HG02759 (cell line): ENCODE measurements at regions not wholly inside any gene's neighbourhood (a gene's known extent, or its start where the extent isn't known, plus 50 kb on each side); places are given as distances from the start of the nearest gene placed in this dataset.
A peak's percentile ranks its signal among the peaks of the same experiment; 100 is the strongest.
"Not testable (repeated sequence)": the region's sequence is repeated elsewhere in the genome, so short reads cannot be mapped to it uniquely, and the experiment has no call there.

Experiments used
- ATAC-seq: cut with Tn5 transposase; IDR thresholded peaks from one replicate; pipeline ENCODE4 v1.9.1; 2021; ENCODE audit warnings: mild to moderate bottlenecking, moderate library complexity; ENCODE audit not compliant: unreplicated experiment

DNA sequence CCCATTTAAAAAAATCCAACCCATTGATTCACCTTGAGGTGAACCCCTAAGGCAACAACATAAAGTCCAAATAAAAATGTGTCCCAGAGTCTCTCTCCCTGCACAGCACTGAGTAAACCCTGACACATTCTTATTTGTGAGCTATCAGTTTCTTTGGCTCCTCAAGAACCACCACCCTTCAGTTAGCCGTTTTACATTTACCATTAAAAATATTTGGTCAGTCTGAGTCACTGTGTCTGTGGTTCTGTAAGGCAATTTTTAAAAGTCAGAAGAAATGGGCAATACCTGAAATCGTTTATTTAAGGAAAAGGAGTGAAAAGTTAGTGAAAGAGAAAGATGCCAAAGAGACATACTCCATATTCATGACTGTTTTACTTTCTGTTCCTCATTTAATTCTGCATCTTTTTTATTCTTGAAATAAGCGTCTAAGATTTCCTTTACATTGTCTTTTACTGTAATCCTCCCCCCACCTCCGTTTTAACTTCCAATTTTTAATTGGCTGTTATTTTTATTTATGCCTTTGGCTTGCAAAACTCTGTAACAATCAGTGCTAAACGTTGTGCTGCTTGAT is 91.7 kb upstream of the IVNS1ABP start:
- ATAC-seq, result no peak

DNA sequence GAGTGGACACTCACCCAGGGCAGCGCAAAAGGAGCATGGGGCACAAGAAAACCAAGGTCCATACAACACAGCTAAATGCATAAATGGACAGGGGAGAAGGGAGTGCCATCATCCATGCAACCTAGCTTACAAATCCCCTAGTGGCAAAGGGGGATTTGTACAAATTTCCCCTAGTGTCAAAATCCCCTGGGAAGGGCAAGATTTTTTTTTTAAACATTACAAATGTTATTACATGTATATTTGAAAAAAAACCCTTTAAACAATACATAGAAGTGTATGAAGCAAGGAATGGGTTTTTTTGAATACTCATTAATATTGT is 89.6 kb upstream of the IVNS1ABP start:
- peak; percentile 41 for ATAC-seq

DNA sequence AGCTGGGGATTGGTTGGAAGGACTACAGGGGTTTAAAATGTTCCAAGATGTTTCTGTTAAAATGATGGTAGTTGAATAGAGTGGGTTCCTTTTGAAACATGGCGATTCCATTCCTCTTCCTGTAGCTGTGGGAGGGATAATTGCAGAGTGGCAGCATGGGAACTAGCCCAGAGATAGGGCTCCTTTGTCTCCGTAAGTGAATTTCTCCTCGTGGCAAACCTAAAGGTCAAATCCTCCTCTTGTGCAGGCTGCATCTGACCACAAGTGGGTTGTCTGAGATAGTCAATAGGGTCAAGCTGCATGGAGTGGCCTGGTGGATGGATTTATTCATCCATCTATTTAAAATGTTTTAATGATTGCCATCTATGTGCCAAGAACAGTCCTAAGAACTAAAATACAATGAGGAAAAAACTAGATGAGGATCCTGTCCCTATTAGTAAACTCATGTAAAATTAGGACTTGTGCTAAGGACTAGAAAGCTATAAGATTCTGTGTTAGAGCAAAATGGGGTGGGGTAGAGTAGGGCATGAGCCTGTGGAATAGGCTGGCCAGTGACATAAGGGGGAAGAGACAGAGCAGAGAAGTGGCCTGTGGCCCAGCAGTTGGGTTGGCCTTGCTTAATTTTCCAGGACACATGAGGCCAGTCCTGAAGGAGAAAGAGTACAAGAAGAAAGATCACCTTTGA is 89.1 kb upstream of the IVNS1ABP start:
- ATAC-seq, result peak; percentile 21

DNA sequence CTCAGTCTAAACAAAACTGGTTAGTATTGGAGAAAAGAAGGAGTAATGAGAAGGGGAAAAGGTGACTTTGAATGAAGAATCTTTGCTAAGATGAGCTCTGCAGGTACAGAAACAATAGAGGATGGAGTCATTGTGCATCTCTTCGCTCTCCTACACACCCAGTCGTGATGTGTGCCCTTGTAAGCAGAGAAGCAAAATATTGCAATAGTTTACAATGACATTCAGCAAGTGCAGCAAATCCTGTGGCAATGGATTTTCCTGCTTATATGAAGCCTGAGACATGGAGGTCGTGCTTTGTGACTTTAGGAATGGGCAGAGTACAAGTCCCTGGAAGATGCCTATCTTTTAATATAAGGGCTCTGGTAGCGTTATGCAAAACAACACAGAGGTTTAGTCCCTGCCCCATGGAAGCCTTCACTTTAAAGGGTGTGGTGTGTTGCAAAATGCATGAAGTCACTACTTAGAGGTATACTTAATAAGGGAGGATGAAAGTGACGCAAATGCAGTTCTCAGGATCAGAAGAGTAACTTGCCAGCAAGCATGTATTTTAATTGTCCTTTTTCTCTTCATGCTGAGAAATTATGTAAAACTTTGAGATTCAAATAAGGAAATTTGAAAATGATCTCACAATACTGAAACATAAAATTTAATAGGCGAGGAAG is 88.0 kb upstream of the IVNS1ABP start:
- ATAC-seq, result no peak

DNA sequence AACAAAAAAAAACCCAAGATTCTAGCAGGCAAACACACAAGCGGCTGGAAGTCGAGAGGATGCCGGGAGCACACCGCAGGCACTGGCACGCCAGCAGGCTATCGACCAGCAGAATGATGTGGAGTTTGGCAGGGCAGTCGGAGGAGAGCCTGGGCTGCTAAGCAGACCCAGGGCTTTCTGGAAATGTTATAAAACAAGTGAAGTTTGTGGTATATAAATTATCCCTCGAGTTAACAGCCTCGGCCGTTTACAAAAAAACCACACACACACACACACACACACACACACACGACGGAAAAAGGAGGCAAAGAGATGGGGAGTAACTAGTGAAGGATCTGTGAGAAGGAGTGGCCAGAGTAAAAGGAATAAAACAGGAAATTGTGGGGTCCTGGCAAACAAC is 87.2 kb upstream of the IVNS1ABP start:
- no peak for ATAC-seq

DNA sequence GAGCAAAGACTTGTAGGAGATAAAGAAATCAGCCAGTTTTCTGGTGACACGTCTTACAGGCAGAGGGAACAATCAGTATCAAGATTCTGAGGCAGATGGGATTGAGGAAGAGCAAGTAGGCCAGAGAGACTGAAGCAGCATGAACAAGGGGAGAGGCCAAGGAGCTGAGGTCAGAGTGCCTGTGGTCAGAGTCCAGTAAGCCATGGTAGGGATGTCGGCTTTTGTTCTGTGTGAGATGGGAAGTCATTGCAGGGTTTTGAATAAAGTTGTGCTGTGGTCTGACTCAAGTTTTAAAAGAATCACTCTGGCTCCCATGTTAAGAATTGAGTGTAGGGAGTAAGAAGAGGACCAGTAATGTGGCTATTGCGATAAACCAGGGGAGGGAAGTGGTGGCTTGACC is 85.9 kb upstream of the IVNS1ABP start:
- ATAC-seq, result no peak

DNA sequence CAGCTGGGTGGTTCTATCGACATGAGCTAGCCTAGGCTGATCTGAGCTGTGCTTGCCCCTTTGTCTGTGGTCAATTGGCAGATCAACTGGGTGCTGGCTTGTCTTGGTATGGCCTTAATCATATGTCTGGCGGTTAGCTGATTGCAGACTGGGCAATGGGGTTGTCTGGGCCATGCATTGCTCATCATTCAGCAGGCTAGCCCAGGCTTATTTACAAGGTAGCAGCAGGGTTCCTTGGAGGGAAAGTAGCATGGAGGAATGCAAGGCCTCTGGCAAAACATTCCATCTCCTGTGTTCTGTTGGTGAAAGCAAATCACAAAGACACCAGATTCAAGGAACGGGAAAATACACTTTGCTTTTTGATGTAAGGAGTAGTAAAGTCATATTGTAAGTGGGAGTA is 84.0 kb upstream of the IVNS1ABP start:
- ATAC-seq, result no peak

DNA sequence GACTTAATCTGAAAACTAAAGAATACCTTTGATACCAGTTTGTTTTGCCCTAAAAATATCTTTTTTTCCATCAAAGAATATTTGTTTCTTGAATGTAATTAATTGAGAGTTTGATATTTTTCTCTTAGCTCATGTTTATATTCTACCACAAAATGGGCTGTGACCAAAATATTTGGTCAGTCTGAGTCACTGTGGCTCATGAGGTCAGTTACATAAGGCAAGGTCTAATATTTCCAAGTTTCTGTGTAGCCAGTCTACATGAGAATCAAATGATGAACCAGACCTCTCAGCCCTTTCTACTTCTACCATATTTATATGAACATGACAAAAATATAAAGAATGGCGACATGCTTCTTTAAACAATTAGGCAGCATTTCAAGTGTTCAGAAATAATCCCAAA is 83.0 kb upstream of the IVNS1ABP start:
- no peak for ATAC-seq

DNA sequence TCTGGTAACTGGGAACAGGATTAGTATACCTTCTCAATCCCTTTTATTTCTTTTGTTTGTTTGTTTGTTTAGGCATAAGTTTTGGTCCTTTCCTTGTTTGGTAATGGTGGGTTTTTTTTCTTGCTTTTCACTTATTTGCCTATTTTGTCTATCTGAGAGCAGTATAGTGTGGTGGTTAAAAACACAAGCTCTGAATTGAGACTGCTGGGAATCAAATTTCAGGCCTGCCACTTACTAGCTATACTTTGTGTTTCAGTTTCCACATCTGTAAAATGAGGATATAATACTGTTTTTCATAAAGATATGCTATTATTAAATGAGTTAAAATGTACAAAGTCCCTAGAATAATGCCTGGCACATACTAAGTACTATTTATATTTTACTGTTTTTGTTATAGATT is 81.6 kb upstream of the IVNS1ABP start:
- ATAC-seq, result no peak

DNA sequence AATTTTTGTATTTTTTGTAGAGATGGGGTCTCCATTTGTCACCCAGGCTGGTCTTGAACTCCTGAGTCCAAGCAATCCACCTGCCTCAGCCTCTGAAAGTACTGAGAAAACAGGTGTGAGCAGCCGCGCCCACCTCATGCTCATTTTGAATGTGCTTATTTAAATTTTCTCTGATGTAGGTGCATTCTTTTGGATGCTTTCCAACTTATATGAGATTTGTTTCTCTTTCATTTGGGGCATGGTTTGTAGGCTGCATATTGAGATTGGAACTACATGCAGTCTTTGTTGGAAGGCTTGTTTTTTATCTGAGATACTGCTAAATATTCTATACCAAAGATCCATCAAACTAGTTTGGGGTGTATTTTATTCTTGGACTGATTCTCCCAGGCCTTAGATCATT is 81.0 kb upstream of the IVNS1ABP start:
- no peak for ATAC-seq

DNA sequence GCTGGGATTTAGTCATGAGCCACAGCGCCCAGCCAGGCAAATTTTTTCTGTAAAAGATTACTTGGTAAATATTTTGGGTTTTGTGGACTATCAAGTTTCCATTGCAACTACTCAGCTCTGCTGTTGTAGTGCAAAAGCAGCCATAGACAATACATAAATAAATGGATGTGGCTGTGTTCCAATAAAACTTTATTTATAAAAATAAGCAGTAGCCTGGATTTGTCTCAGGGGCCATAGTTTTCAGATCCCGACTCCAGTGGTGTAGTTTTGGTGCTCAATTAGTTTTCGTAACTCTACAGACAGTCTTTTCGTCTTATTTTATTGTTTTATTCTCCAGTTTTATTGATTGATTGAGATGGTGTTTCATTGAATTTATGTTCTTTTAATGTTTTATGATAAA is 80.1 kb upstream of the IVNS1ABP start:
- no peak for ATAC-seq

DNA sequence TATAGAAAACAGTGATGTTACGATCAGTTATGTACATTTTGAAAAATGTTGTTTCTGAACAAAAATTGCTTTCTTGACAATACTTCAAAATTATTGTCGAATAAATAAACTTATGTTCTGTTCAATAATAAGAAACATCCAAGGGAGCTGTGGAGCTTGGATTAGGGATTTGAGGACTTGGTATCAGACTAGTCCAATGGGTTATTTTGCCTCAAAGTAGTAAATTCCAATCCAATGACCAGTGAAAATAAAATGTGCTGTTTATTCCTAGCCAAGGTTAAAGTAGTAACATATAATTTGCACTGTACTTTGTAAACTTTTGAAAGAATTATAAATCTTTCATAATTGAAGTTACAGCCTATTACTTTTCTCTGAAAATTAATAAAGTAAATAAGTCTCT is 79.1 kb upstream of the IVNS1ABP start:
- ATAC-seq, result no peak

DNA sequence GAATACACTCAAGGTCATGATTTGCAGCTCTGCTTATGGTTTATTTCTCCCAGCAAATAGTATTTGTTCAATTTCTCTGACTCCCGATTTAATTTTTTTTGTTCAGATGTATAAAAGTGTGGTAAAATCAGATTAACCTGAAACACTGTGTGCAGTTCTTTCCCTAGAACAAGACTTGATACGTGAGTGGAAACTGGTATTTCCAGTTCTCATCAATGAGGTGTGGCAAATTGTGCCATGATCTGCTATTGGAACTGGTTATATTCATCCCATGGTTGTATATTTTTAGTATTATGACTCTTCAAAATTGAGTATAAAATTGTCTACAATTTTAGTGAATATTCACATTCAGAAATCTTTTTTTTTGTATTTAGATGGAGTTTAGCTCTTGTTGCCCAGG is 76.8 kb upstream of the IVNS1ABP start:
- ATAC-seq, result no peak

DNA sequence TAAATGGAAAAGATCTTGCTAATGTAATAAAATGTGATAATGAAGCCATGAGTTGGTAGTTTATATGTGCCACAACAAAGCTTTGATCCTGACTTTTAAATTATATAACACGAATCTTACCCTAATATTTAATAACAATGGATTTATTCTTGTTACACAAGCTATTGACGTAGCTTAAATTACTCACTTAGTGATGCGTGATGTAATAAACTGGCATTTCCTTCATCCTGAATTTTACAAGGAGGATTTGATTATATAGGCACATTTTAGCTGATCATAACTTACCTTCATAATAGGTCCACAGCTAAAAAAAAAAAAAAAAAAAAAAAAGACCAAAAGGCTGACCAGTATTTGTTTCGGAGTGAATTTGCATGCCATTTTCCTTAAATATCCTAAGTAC is 76.2 kb upstream of the IVNS1ABP start:
- no peak for ATAC-seq

DNA sequence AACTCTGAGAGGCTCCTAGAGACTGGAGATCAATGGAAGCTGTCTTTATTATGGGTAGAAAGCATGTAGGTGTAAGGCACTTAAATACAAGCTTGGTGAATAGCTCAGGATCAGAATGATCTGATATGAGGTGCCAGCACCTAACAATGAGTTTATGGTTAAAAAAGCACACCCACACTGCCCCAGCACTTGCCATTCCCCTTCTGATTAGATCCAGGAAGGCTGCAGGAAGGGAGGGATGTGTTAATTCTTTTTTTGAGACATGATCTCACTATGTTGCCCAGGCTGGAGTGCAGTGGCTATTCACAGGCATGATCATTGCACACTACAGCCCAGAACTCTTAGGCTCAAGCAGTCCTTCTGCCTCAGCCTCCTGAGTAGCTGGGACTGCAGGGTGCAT is 71.8 kb upstream of the IVNS1ABP start:
- ATAC-seq, result no peak

DNA sequence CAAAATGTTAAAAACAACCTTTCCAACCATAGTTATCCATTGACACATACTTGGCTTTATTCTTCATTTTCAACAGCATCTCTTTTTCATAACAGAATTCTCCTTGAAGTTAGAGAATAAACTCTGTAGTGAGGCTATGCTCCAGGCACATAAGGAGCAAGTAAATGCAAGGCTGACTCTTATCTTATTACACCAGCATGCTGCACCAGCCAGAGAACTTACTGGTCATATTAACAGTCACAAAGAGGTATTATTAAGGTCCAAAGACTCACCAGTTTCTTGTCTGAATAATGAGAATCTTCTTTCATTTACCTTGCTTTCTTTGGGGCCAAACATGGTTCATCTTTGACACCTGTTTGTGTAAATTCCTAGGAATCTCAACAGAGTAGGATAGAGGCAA is 71.3 kb upstream of the IVNS1ABP start:
- no peak for ATAC-seq

DNA sequence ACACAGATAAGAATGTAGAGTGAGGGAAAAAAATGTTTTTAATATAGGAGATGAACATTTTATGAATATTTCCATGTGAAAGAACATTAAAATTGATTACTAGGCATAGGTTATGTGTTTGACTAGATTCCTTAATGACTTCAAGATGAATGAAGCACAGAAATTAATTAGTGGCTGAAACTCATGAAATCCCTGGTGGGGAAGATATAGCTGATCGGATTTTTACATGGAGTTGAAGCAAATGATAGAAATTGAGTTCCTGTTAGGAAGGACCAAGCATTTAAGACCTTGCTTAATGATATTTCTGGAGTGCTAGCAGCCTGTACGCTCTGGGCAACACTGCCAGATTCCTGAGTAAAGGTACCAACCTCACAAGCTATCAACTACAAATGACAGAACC is 68.9 kb upstream of the IVNS1ABP start:
- no peak for ATAC-seq

DNA sequence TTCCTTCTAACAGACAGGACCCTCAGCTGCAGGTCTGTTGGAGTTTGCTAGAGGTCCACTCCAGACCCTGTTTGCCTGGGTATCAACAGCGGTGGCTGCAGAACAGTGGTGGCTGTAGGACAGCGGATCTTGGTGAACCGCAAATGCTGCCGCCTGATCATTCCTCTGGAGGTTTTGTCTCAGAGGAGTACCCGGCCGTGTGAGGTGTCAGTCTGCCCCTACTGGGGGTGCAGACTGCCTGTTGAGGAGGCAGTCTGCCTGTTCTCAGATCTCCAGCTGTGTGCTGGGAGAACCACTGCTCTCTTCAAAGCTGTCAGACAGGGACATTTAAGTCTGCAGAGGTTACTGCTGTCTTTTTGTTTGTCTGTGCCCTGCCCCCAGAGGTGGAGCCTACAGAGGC is 66.8 kb upstream of the IVNS1ABP start:
- not testable (repeated sequence) for ATAC-seq

DNA sequence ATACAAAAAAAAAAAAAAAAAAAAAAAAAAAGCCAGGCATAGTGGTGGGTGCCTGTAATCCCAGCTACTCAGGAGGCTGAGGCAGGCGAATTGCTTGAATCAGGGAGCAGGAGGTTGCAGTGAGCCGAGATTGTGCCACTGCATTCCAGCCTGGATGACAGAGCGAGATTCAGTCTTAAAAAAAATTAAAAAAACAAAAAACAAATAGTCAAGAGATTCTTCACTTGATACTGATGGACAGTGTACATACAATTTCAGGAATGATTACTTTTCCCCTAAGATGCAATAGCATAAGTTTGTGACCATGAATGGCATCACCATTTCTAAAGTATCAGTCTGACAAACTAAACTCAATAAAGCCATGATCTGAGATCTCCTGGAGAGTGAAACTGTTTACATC is 60.8 kb upstream of the IVNS1ABP start:
- no peak for ATAC-seq

DNA sequence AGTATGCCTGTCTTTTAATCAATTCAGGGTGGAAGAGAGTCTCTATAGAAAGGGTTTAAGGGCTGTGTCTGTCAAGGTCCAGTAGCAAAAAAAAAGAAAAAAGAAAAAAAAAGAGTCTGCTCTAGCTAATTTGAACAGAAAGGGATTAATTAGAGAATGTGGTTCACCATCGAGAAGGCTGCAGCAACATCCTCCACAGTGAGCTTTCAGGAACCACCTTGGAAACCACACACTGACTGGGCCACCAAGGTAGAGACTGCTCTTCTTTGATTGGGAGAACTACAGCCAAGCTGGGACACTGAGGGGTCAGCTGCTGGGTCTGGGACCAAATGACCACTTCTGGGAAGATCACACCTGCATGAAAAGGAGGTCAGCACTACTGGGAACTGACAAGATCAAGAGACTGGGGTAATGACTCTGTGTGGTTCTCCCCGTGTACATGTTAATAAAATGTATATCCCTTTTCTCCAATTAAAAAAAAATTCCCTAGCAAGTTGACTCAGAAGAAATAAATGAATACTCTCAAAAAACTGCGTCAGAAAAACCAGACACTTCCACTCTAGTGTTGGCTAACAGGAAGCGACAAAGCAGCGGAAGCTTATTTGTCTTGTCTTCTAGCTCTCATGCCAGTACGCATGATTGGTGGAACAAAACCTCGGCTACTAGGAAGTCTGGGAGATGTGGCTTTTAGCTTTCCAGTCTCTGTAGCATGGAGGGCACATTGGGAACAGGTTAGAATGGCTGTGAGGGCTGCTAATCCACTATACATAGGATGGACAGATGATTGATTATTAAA is 60.0 kb upstream of the IVNS1ABP start:
- ATAC-seq, result no peak

DNA sequence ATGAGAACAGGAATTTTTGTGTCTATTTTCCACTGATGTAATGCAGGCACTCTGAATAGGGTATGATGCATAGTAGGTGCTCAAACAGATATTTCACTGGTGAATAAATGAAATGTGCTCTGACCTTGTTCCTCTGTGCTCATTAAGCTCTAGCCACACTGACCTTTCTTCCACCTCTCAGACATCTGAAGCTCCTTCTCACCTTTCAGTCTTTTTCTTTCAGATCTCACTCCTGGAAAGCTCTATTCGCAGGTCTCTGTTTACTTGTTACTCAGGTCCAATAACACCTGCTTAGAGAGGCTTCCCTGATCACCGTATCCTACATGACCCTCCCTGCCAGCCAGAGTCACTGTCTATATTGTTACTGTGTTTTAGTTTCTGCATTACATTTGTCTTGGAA is 59.2 kb upstream of the IVNS1ABP start:
- ATAC-seq, result no peak

DNA sequence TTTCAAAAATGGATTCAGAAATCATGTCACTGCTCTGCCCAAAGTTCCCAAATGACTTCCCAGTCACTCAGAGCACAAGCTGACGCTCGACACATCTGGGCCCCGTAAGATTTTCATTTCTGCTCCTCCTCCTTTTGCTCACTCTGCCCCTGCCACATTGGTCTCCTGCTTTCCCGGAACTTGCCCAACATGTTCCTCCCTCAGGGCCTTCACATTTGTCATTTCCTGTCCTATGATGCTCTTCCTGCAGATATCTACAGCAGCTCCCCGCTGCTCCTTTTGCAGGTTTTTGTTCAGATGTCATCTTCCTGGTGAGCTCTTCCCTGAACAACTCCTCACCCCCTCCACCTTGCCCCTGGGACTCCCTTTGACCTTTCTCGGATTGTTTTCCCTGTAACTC is 58.5 kb upstream of the IVNS1ABP start:
- no peak for ATAC-seq
